K562 (cell line): ENCODE measurements at regions not wholly inside any gene's neighbourhood (a gene's known extent, or its start where the extent isn't known, plus 50 kb on each side); places are given as distances from the start of the nearest gene placed in this dataset.

Experiments
- ATAC-seq: fragments of 200-7000 bp; cut with Tn5 transposase; 3 replicates; pipeline ENCODE4 v1.9.1; 2020; ENCODE audit warnings: moderate library complexity
- BruUV-seq: library from RNA; stranded (reverse); fragments of 400-500 nt; replicated peaks from 2 replicates; lab custom pipeline; 2021; lab: Mats Ljungman, UMichigan
- CTCF ChIA-PET: fragments of 300-600 bp; formaldehyde crosslinking; extraction: SDS; loops from one replicate; lab custom pipeline; 2021; ENCODE audit warnings: low intra/inter-chr PET ratio; lab: Yijun Ruan, JAX
- POLR2A ChIA-PET: fragments of 300-600, 350-650 bp; sonication (Branson Sonifier 250); formaldehyde crosslinking; extraction: SDS; loops from one replicate; lab custom pipeline; 2021; ENCODE audit warnings: antibody characterized with exemption, inconsistent platforms; lab: Yijun Ruan, JAX
- DNase-seq, 4 experiments: peaks; one replicate each; pipeline versions ENCODE4 v3.0.0 to v3.0.0-alpha.2; 2011 to 2018; ENCODE audit warnings: low spot score in 3 of 4, mixed read lengths in 3 of 4; ENCODE audit errors: extremely low read depth in 1 of 4
- FAIRE-seq: peaks from 2 replicates; lab custom pipeline; 2011; peaks lifted over from hg19 to GRCh38; lab: Jason Lieb, UNC
- H2AFZ ChIP-seq: 2 replicates; pipeline ENCODE4 v1.6.0; 2011; ENCODE audit warnings: low read depth, low read length, control low read depth, inconsistent platforms
- H3K27ac ChIP-seq: fragments of 200-600 bp; 3 replicates; pipeline ENCODE4 v1.8.0; 2011; ENCODE audit warnings: low read depth, mild to moderate bottlenecking, control low read depth, inconsistent platforms, low read length, moderate library complexity, mixed read lengths; ENCODE audit errors: extremely low read depth
- H3K27me3 ChIP-seq, 2 experiments: fragments of 300-600 bp in 1 of 2; 2 replicates in 1 of 2; 3 replicates in 1 of 2; pipeline versions ENCODE4 v1.6.0 to v1.8.0; 2011; ENCODE audit warnings: inconsistent platforms in 2 of 2, low read length in 2 of 2, mild to moderate bottlenecking in 1 of 2, mixed read lengths in 1 of 2, moderate library complexity in 1 of 2; ENCODE audit not compliant: control insufficient read depth in 2 of 2, insufficient read depth in 2 of 2
- H3K36me3 ChIP-seq: fragments of 300-600 bp; 3 replicates; pipeline ENCODE4 v1.8.0; 2011; ENCODE audit warnings: mild to moderate bottlenecking, low read length, inconsistent platforms; ENCODE audit not compliant: control insufficient read depth, insufficient read depth
- H3K4me1 ChIP-seq, 2 experiments: fragments of 200-600 bp in 1 of 2; replicated peaks in 1 of 2; 2 replicates in 1 of 2; 3 replicates in 1 of 2; pipeline versions ENCODE4 v1.5.1 to v1.8.0; 2011; ENCODE audit warnings: inconsistent platforms in 2 of 2, low read length in 2 of 2, mild to moderate bottlenecking in 1 of 2, mixed read lengths in 1 of 2, moderate library complexity in 1 of 2; ENCODE audit not compliant: control insufficient read depth in 2 of 2, insufficient read depth in 2 of 2
- H3K4me2 ChIP-seq: 2 replicates; pipeline ENCODE4 v1.6.1; 2011; ENCODE audit warnings: low read length, control low read depth, inconsistent platforms, mixed read lengths; ENCODE audit not compliant: insufficient read depth
- H3K4me3 ChIP-seq: fragments of 200-600 bp; sonication (generic), shearing (Covaris generic); 2 replicates; pipeline ENCODE4 v1.5.1; 2016; ENCODE audit warnings: control low read depth, inconsistent platforms
- H3K79me2 ChIP-seq: fragments of 200-600 bp; 3 replicates; pipeline ENCODE4 v1.8.0; 2011; ENCODE audit warnings: low read length, inconsistent platforms; ENCODE audit not compliant: control insufficient read depth, insufficient read depth
- H3K9ac ChIP-seq, 2 experiments: 2 replicates each; pipeline versions ENCODE4 v1.6.0 to v1.6.1; 2011; ENCODE audit warnings: low read depth in 2 of 2, low read length in 2 of 2, control low read depth in 1 of 2, inconsistent platforms in 1 of 2, mild to moderate bottlenecking in 1 of 2, mixed read lengths in 1 of 2; ENCODE audit not compliant: insufficient read depth in 1 of 2
- H3K9me1 ChIP-seq: one replicate; pipeline ENCODE4 v1.6.0; 2011; ENCODE audit warnings: inconsistent platforms, mild to moderate bottlenecking, low read length, moderate library complexity; ENCODE audit not compliant: control insufficient read depth, insufficient read depth
- H3K9me3 ChIP-seq: replicated peaks from 2 replicates; pipeline ENCODE4 v1.5.1; 2011; ENCODE audit warnings: low read depth, low read length, inconsistent platforms; ENCODE audit not compliant: control insufficient read depth, insufficient read depth
- H4K20me1 ChIP-seq: replicated peaks from 2 replicates; pipeline ENCODE4 v1.6.1; 2011; ENCODE audit warnings: low read length, inconsistent platforms, mixed read lengths; ENCODE audit not compliant: control insufficient read depth, insufficient read depth
- DPF2 ChIP-seq: fragments of 450-650 bp; IDR thresholded peaks from 2 replicates; pipeline ENCODE4 v1.6.1; 2016
- ELF4 ChIP-seq: fragments of 450-650 bp; formaldehyde crosslinking; IDR thresholded peaks from 2 replicates; pipeline ENCODE4 v1.4.0; 2022; ENCODE audit warnings: missing genetic modification characterization
- FOXP4 ChIP-seq: sonication (generic); formaldehyde crosslinking; IDR thresholded peaks from 2 replicates; pipeline ENCODE4 v1.8.0; 2022; ENCODE audit warnings: mild to moderate bottlenecking, missing genetic modification reagents, borderline replicate concordance
- KHSRP ChIP-seq: fragments of 450-650 bp; IDR thresholded peaks from 2 replicates; pipeline ENCODE4 v1.6.1; 2017
- KLF10 ChIP-seq: fragments of 250-450 bp; sonication (Bioruptor Pico); IDR thresholded peaks from 2 replicates; pipeline ENCODE4 v1.6.1; 2021; ENCODE audit warnings: matching md5 sums
- RBFOX2 ChIP-seq: fragments of 200-400 bp; formaldehyde crosslinking; IDR thresholded peaks from 2 replicates; pipeline ENCODE4 v1.6.1; 2017; ENCODE audit warnings: low read depth, mild to moderate bottlenecking, low read length, moderate library complexity
- SMARCA4 ChIP-seq: fragments of 450-650 bp; IDR thresholded peaks from 2 replicates; pipeline ENCODE4 v1.6.1; 2016
- TFE3 ChIP-seq: fragments of 450-650 bp; formaldehyde crosslinking; IDR thresholded peaks from 2 replicates; pipeline ENCODE4 v1.4.0; 2020; ENCODE audit warnings: mild to moderate bottlenecking, mixed read lengths
- WHSC1 ChIP-seq: IDR thresholded peaks from one replicate; pipeline ENCODE4 v1.6.1; 2012; ENCODE audit warnings: low read length, control low read depth, inconsistent platforms
- ZNF354B ChIP-seq: fragments of 250-450 bp; sonication (Bioruptor Pico); IDR thresholded peaks from 2 replicates; pipeline ENCODE4 v1.4.0; 2020
- ZNF668 ChIP-seq: fragments of 250-450 bp; sonication (Bioruptor Pico); IDR thresholded peaks from 2 replicates; pipeline ENCODE4 v1.8.0; 2022; ENCODE audit warnings: mild to moderate bottlenecking, inconsistent platforms
- WGBS: fragments of 100-300 bp; shearing (Covaris generic); methylation state at CpG from one replicate; pipeline ENCODE4 v1.1.6; 2016; ENCODE audit warnings: low coverage, mixed read lengths; ENCODE audit not compliant: insufficient coverage; ENCODE audit errors: missing lambda C conversion rate; 5-methylcytosine and 5-hydroxymethylcytosine counted together
- in situ Hi-C: fragments of 300-500 bp; cut with MboI; formaldehyde crosslinking; loops from 4 replicates; pipeline ENCODE4 v1.15.0; 2018; ENCODE audit warnings: inconsistent platforms, mixed read lengths
- intact Hi-C: fragments of 100-400 bp; cut with micrococcal nuclease; formaldehyde crosslinking; loops from 2 replicates; pipeline ENCODE4 v1.14.2; 2022

DNA sequence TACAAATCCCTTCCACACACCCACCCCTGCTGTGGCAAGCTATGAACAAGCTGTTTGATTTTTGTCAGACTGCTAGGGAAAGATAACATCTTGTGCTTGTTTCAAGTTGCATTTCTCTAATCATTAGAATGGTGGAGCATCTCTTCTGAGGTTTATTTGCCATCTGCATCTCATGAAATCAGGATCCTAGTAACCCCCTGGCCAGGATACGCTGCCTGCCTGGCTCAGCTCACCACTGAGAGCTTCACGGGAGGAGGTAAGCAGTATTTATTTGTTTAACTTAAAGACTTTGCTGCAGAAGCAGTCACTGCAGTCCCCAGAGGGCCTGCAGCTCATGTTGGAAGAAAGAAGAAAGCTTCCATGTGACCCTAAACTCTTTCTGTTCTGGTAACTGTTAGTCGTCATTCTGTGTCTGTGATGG is 83.3 kb upstream of the CXCL14 start (continued):
- TF ChIP-seq TFE3 (CRISPR knock-in tag): no peak

DNA sequence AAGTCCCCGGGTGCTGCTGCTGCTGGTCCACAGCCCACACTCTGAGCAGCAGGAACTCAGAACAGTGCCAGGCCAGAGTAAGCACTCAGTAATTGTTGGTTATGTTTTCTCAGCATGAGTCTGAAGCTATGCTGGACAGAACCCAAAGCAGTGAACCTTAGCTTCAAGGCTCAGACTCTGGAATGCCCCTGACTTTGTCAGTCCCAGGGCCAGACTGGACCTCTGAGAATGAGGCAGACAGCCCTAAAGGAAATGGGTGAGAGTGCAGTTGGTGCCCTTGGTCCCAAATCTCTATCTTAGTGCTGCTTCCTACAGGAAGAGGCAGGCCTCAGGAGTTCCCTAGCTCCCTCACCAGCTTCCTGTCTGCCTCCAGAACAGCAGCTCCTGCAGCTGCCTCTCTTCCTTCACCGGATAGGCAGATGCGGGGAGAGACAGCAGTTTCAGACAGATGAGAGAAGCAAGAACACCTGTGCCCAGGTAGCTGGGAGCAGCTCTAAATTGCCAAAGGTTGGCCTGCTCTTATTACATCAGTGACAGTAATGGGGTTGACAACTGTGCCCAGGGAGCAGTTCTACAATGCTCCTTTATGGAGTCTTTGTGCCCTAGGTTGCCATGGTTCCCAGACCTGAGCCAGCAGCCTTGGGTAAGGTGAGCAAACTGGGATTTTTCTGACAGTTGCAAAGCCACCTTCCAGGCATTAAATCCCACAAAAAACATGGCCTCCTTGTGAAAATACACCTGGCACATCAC is 82.2 kb upstream of the CXCL14 start:
- CTCF ChIA-PET: no interaction called here

More for the DNA sequence above, 82.2 kb upstream of the CXCL14 start:
- H3K27ac ChIP-seq: no peak overlapping the region
- H4K20me1 ChIP-seq: no peaks in the 10 kb centered on the region
- H2AFZ ChIP-seq: no peak overlapping the region
- 4% methylated on average over 3 of the region's 3 CpGs for WGBS
- ATAC-seq: no peak
- intact Hi-C loops (no loop called here), in situ Hi-C loops (no loop called here)
- no peaks in the 10 kb centered on the region for H3K4me1 ChIP-seq
- no peaks in the 10 kb centered on the region for H3K36me3 ChIP-seq
- DNase-seq: no peak
- H3K79me2 ChIP-seq: no peaks in the 10 kb centered on the region
- no peak overlapping the region for H3K4me2 ChIP-seq
- POLR2A ChIA-PET: no interaction called here
- H3K9me1 ChIP-seq: no peaks in the 10 kb centered on the region
- H3K27me3 ChIP-seq: no peaks in the 10 kb centered on the region
- no TSS peak for BruUV-seq
- no peak overlapping the region for H3K4me3 ChIP-seq
- FAIRE-seq: no peak
- no peaks in the 10 kb centered on the region for H3K9me3 ChIP-seq
- TF ChIP-seq FOXP4 (no peak), SMARCA4 (no peak), ELF4 (CRISPR knock-in tag) (no peak), KHSRP (no peak), ZNF668 (CRISPR knock-in tag) (no peak), KLF10 (CRISPR knock-in tag) (no peak), RBFOX2 (no peak), ZNF354B (no peak), WHSC1 (no peak), DPF2 (no peak)
- no peak overlapping the region for H3K9ac ChIP-seq
